Activated naive CD4-positive, alpha-beta T cell treated with anti-CD3 and anti-CD28 coated beads, Interleukin-2, amount 10 ng/mL, durations not matched to agents 7 days and 5 days (primary cell): ENCODE measurements at regions not wholly inside any gene's neighbourhood (a gene's known extent, or its start where the extent isn't known, plus 50 kb on each side); places are given as distances from the start of the nearest gene placed in this dataset.
A peak's percentile ranks its signal among the peaks of the same experiment; 100 is the strongest.
"Not testable (repeated sequence)": the region's sequence is repeated elsewhere in the genome, so short reads cannot be mapped to it uniquely, and the experiment has no call there.

Source experiments
- CTCF ChIA-PET: fragments of 350-600 bp; sonication (Branson Sonifier 250); formaldehyde crosslinking; loops from one replicate; lab custom pipeline; 2021; ENCODE audit warnings: antibody characterized with exemption; lab: Charles Lee
- DNase-seq: peaks from one replicate; pipeline ENCODE4 v3.0.0-alpha.2; 2020
- H3K27ac Mint-ChIP-seq: one replicate; pipeline ENCODE4 v1.8.0; 2021; ENCODE audit warnings: mild to moderate bottlenecking, moderate library complexity, mixed read lengths
- H3K27me3 Mint-ChIP-seq: one replicate; pipeline ENCODE4 v1.8.0; 2021; ENCODE audit warnings: mild to moderate bottlenecking, mixed read lengths
- H3K36me3 Mint-ChIP-seq: one replicate; pipeline ENCODE4 v1.8.0; 2021; ENCODE audit warnings: mixed read lengths
- H3K4me1 Mint-ChIP-seq: one replicate; pipeline ENCODE4 v1.8.0; 2021; ENCODE audit warnings: mixed read lengths
- H3K4me3 Mint-ChIP-seq: one replicate; pipeline ENCODE4 v1.8.0; 2021; ENCODE audit warnings: mild to moderate bottlenecking, moderate library complexity, mixed read lengths
- H3K9me3 Mint-ChIP-seq: one replicate; pipeline ENCODE4 v1.8.0; 2021; ENCODE audit warnings: mixed read lengths

GRCh38 chr3:19016851-19017250 is 131.5 kb upstream of the KCNH8 start:
- no peak for DNase-seq
- Mint-ChIP-seq H3K27ac (no peak overlapping the region), H3K4me3 (no peak overlapping the region), H3K4me1 (no peaks in the 10 kb centered on the region), H3K36me3 (no peaks in the 10 kb centered on the region), H3K9me3 (no peaks in the 10 kb centered on the region), H3K27me3 (no peaks in the 10 kb centered on the region)
- CTCF ChIA-PET: interaction anchor here (0.6 kb wide), 1 partner anchor 178 kb away, joined by 3 read pairs; no protein-coding TSS in a partner anchor

GRCh38 chr3:19013879-19014278 is 134.4 kb upstream of the KCNH8 start:
- CTCF ChIA-PET: no interaction called here

GRCh38 chr3:19012846-19013245 is 135.5 kb upstream of the KCNH8 start:
- H3K4me1 Mint-ChIP-seq: no peaks in the 10 kb centered on the region
- CTCF ChIA-PET: no interaction called here
- no peaks in the 10 kb centered on the region for H3K9me3 Mint-ChIP-seq
- H3K36me3 Mint-ChIP-seq: no peaks in the 10 kb centered on the region
- H3K4me3 Mint-ChIP-seq: no peak overlapping the region
- H3K27me3 Mint-ChIP-seq: no peaks in the 10 kb centered on the region
- no peak for DNase-seq
- no peak overlapping the region for H3K27ac Mint-ChIP-seq

More at GRCh38 chr3:19013879-19014278, 134.4 kb upstream of the KCNH8 start:
- H3K36me3 Mint-ChIP-seq: no peaks in the 10 kb centered on the region
- no peaks in the 10 kb centered on the region for H3K27me3 Mint-ChIP-seq
- H3K4me3 Mint-ChIP-seq: no peak overlapping the region
- no peak for DNase-seq
- H3K9me3 Mint-ChIP-seq: no peaks in the 10 kb centered on the region
- H3K4me1 Mint-ChIP-seq: no peaks in the 10 kb centered on the region
- H3K27ac Mint-ChIP-seq: no peak overlapping the region

- Mint-ChIP-seq H3K36me3 (no peaks in the 10 kb centered on the region), H3K4me1 (no peaks in the 10 kb centered on the region), H3K4me3 (no peak overlapping the region), H3K9me3 (no peaks in the 10 kb centered on the region), H3K27ac (no peak overlapping the region), H3K27me3 (no peaks in the 10 kb centered on the region)
- DNase-seq: no peak
- CTCF ChIA-PET: no interaction called here
Measured at GRCh38 chr3:19002606-19003005, 145.7 kb upstream of the KCNH8 start.

GRCh38 chr3:18998069-18998468 is 150.2 kb upstream of the KCNH8 start:
- no peaks in the 10 kb centered on the region for H3K36me3 Mint-ChIP-seq
- H3K4me3 Mint-ChIP-seq: no peak overlapping the region
- H3K27me3 Mint-ChIP-seq: no peaks in the 10 kb centered on the region
- CTCF ChIA-PET: no interaction called here
- H3K9me3 Mint-ChIP-seq: peaks cover 4% of the 10 kb centered on the region
- DNase-seq: no peak
- H3K4me1 Mint-ChIP-seq: no peaks in the 10 kb centered on the region
- H3K27ac Mint-ChIP-seq: no peak overlapping the region

GRCh38 chr3:18992709-18993108 is 155.6 kb upstream of the KCNH8 start:
- H3K36me3 Mint-ChIP-seq: no peaks in the 10 kb centered on the region
- no peak for DNase-seq
- H3K9me3 Mint-ChIP-seq: peaks cover 4% of the 10 kb centered on the region
- no peak overlapping the region for H3K27ac Mint-ChIP-seq
- H3K4me1 Mint-ChIP-seq: peaks cover 22% of the 10 kb centered on the region
- H3K4me3 Mint-ChIP-seq: no peak overlapping the region
- H3K27me3 Mint-ChIP-seq: peaks cover 12% of the 10 kb centered on the region
- CTCF ChIA-PET: no interaction called here

GRCh38 chr3:18989237-18989795 is 159.0 kb upstream of the KCNH8 start:
- peak overlapping the region; percentile 62 for H3K4me3 Mint-ChIP-seq
- H3K9me3 Mint-ChIP-seq: no peaks in the 10 kb centered on the region
- H3K27ac Mint-ChIP-seq: no peak overlapping the region
- DNase-seq: no peak
- H3K36me3 Mint-ChIP-seq: no peaks in the 10 kb centered on the region
- CTCF ChIA-PET: interaction anchor here (0.6 to 3.1 kb wide), 15 partner anchors 20 to 1560 kb away, joined by 3 to 18 read pairs (median 4); no protein-coding TSS in a partner anchor
- H3K4me1 Mint-ChIP-seq: peaks cover 22% of the 10 kb centered on the region
- peaks cover 15% of the 10 kb centered on the region for H3K27me3 Mint-ChIP-seq

- Mint-ChIP-seq H3K27ac (no peak overlapping the region), H3K27me3 (peaks cover 15% of the 10 kb centered on the region), H3K36me3 (no peaks in the 10 kb centered on the region), H3K4me1 (peaks cover 22% of the 10 kb centered on the region), H3K4me3 (peak overlapping the region; percentile 50), H3K9me3 (no peaks in the 10 kb centered on the region)
- no peak for DNase-seq
- CTCF ChIA-PET: interaction anchor here (0.7 to 3.1 kb wide), 18 partner anchors 20 to 1559 kb away, joined by 3 to 18 read pairs (median 4); no protein-coding TSS in a partner anchor
Measured at GRCh38 chr3:18988614-18989229, 159.6 kb upstream of the KCNH8 start.

GRCh38 chr3:18987862-18988447 is 160.4 kb upstream of the KCNH8 start:
- H3K27me3 Mint-ChIP-seq: peaks cover 20% of the 10 kb centered on the region
- CTCF ChIA-PET: interaction anchor here (0.7 to 3.1 kb wide), 16 partner anchors 19 to 1558 kb away, joined by 3 to 18 read pairs (median 4); no protein-coding TSS in a partner anchor

GRCh38 chr3:18987070-18987469 is 161.2 kb upstream of the KCNH8 start:
- no peak overlapping the region for H3K27ac Mint-ChIP-seq
- peaks cover 22% of the 10 kb centered on the region for H3K4me1 Mint-ChIP-seq
- H3K9me3 Mint-ChIP-seq: no peaks in the 10 kb centered on the region
- no peak for DNase-seq
- H3K27me3 Mint-ChIP-seq: peaks cover 21% of the 10 kb centered on the region
- H3K4me3 Mint-ChIP-seq: no peak overlapping the region
- no peaks in the 10 kb centered on the region for H3K36me3 Mint-ChIP-seq
- CTCF ChIA-PET: no interaction called here

More at GRCh38 chr3:18987862-18988447, 160.4 kb upstream of the KCNH8 start:
- Mint-ChIP-seq H3K9me3 (no peaks in the 10 kb centered on the region), H3K4me1 (peaks cover 22% of the 10 kb centered on the region), H3K4me3 (no peak overlapping the region), H3K36me3 (no peaks in the 10 kb centered on the region), H3K27ac (no peak overlapping the region)
- DNase-seq: no peak

GRCh38 chr3:18982920-18983319 is 165.4 kb upstream of the KCNH8 start:
- H3K27ac Mint-ChIP-seq: no peak overlapping the region
- no peaks in the 10 kb centered on the region for H3K9me3 Mint-ChIP-seq

GRCh38 chr3:18976102-18976501 is 172.2 kb upstream of the KCNH8 start:
- H3K4me3 Mint-ChIP-seq, CTCF ChIA-PET, H3K36me3 Mint-ChIP-seq: not testable (repeated sequence)

More at GRCh38 chr3:18982920-18983319, 165.4 kb upstream of the KCNH8 start:
- CTCF ChIA-PET: interaction anchor here (0.9 kb wide), 1 partner anchor 7 kb away, joined by 3 read pairs; no protein-coding TSS in a partner anchor
- H3K36me3 Mint-ChIP-seq: no peaks in the 10 kb centered on the region
- DNase-seq: no peak
- H3K27me3 Mint-ChIP-seq: peaks cover 9% of the 10 kb centered on the region
- no peak overlapping the region for H3K4me3 Mint-ChIP-seq
- H3K4me1 Mint-ChIP-seq: no peaks in the 10 kb centered on the region

GRCh38 chr3:18968120-18968519 is 180.2 kb upstream of the KCNH8 start:
- DNase-seq: no peak
- H3K27me3 Mint-ChIP-seq: peaks cover 4% of the 10 kb centered on the region
- H3K27ac Mint-ChIP-seq: no peak overlapping the region
- no peaks in the 10 kb centered on the region for H3K36me3 Mint-ChIP-seq
- no peaks in the 10 kb centered on the region for H3K4me1 Mint-ChIP-seq
- H3K9me3 Mint-ChIP-seq: peaks cover 4% of the 10 kb centered on the region
- no peak overlapping the region for H3K4me3 Mint-ChIP-seq
- CTCF ChIA-PET: interaction anchor here (1.2 kb wide), 1 partner anchor 20 kb away, joined by 5 read pairs; no protein-coding TSS in a partner anchor

More at GRCh38 chr3:18976102-18976501, 172.2 kb upstream of the KCNH8 start:
- DNase-seq, H3K27ac Mint-ChIP-seq, H3K4me1 Mint-ChIP-seq, H3K27me3 Mint-ChIP-seq: not testable (repeated sequence)
- H3K9me3 Mint-ChIP-seq: peaks cover 12% of the 10 kb centered on the region

- CTCF ChIA-PET: no interaction called here
- peaks cover 4% of the 10 kb centered on the region for H3K27me3 Mint-ChIP-seq
- no peak for DNase-seq
- peaks cover 4% of the 10 kb centered on the region for H3K9me3 Mint-ChIP-seq
- H3K4me3 Mint-ChIP-seq: no peak overlapping the region
- no peak overlapping the region for H3K27ac Mint-ChIP-seq
- no peaks in the 10 kb centered on the region for H3K4me1 Mint-ChIP-seq
- no peaks in the 10 kb centered on the region for H3K36me3 Mint-ChIP-seq
Measured at GRCh38 chr3:18965781-18966180, 182.5 kb upstream of the KCNH8 start.
